Pancreas (tissue), 10 donors: ENCODE measurements at regions not wholly inside any gene's neighbourhood (a gene's known extent, or its start where the extent isn't known, plus 50 kb on each side); places are given as distances from the start of the nearest gene placed in this dataset.

Experiments
- ATAC-seq, 4 donors: fragments of 200-7000 bp; cut with Tn5 transposase; one replicate each; pipeline versions ENCODE4 v1.8.0 to v1.9.1; 2020; ENCODE audit warnings: mild to moderate bottlenecking in 4 of 4, moderate library complexity in 4 of 4
- DNase-seq, 6 donors: peaks; one replicate each; pipeline ENCODE4 v3.0.0-alpha.2; 2020
- FAIRE-seq: peaks from 2 replicates; lab custom pipeline; 2012; peaks lifted over from hg19 to GRCh38; lab: Jason Lieb, UNC
- H3K27ac ChIP-seq, 4 donors: fragments of 200-600 bp; sonication (generic); 1 replicate in 3 of 4; 2 replicates in 1 of 4; pipeline versions ENCODE4 v1.5.0 to v1.8.0; 2020
- H3K27me3 ChIP-seq, 4 donors: fragments of 200-600 bp; one replicate each; pipeline ENCODE4 v1.8.0; 2021
- H3K36me3 ChIP-seq, 3 donors: fragments of 200-600 bp; sonication (generic) in 1 of 3; one replicate each; pipeline versions ENCODE4 v1.5.0 to v1.8.0; 2020 to 2021
- H3K4me1 ChIP-seq, 3 donors: fragments of 200-600 bp; one replicate each; pipeline ENCODE4 v1.8.0; 2021
- H3K4me3 ChIP-seq, 4 donors: fragments of 200-600 bp; sonication (generic) in 2 of 4; one replicate each; pipeline versions ENCODE4 v1.5.0 to v1.8.0; 2020 to 2021
- H3K9me3 ChIP-seq, 4 donors: fragments of 200-600 bp; one replicate each; pipeline ENCODE4 v1.8.0; 2021
- WGBS, 2 donors: extraction: QIAGEN DNeasy Blood & Tissue Kit; methylation state at CpG; one replicate each; pipeline ENCODE4 v1.1.7; 2013; 5-methylcytosine and 5-hydroxymethylcytosine counted together
- intact Hi-C, 3 donors: fragments of 100-400 bp; cut with DNase I; formaldehyde crosslinking; loops; one replicate each; pipeline versions ENCODE4 v1.11.1 to v1.14.2; 2022
- TF ChIP-seq, protein P1 (sequence below), 4 donors: fragments of 200-600 bp; sonication (generic) in 3 of 4; IDR thresholded peaks; one replicate each; pipeline versions ENCODE4 v1.5.0 to v1.8.0; 2021; ENCODE audit warnings: antibody characterized with exemption in 4 of 4
- donor health status: healthy with polysubstance abuse.
- donor health status: DM: no; HTN: no; CAD: no; lungs with moderate emphysema.
- donor health status: DM: no; HTN: no; CAD: no.
- donor health status: control.
- donor health status: control.
- donor health status: Bipolar disorder and iron deficiency.
- donor health status: DM: yes; HTN: yes; CAD: no.
- donor health status: DM: no; HTN: no; CAD: no.
- donor health status: DM: no; HTN: no; CAD: no.
- donor health status: DM: yes; HTN: yes; CAD: no.

DNA sequence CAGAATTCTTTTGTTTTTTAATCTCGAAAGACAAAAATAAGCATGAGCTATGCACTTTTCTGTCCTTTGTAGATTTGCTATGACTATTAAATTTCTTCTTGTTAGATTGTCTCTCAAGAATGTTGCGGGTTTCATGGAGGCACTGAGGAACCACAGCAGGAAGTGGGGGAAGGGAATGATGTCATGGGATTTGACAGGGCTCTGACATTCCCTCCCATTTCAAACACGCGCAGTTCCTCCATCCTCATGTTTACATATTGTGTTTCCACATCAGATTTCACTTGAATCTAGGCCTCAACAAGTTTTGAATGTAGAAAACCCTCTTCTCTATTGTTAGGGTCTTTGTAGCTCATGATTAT, 154.8 kb downstream of the PALM2AKAP2 start:
- TF ChIP-seq, protein P1, sequence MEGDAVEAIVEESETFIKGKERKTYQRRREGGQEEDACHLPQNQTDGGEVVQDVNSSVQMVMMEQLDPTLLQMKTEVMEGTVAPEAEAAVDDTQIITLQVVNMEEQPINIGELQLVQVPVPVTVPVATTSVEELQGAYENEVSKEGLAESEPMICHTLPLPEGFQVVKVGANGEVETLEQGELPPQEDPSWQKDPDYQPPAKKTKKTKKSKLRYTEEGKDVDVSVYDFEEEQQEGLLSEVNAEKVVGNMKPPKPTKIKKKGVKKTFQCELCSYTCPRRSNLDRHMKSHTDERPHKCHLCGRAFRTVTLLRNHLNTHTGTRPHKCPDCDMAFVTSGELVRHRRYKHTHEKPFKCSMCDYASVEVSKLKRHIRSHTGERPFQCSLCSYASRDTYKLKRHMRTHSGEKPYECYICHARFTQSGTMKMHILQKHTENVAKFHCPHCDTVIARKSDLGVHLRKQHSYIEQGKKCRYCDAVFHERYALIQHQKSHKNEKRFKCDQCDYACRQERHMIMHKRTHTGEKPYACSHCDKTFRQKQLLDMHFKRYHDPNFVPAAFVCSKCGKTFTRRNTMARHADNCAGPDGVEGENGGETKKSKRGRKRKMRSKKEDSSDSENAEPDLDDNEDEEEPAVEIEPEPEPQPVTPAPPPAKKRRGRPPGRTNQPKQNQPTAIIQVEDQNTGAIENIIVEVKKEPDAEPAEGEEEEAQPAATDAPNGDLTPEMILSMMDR (IDR thresholded peaks at IDR 0.05), result no peak
- H3K36me3 ChIP-seq, result no peaks in the 10 kb centered on the region
- H3K4me3 ChIP-seq, result no peak overlapping the region
- H3K27me3 ChIP-seq, result no peaks in the 10 kb centered on the region
- H3K4me1 ChIP-seq, result peaks cover 0 to under 1% (median 0%) of the 10 kb centered on the region in 3 donors
- FAIRE-seq, result no peak
- intact Hi-C loops, result no loop called here
- H3K27ac ChIP-seq, result no peak overlapping the region
- 80 to 85% methylated on average over 4 of the region's 4 CpGs for WGBS, 2 donors
- peak in 1 of 4 donors; percentile 38 for ATAC-seq
- H3K9me3 ChIP-seq, result no peaks in the 10 kb centered on the region
- DNase-seq, result no peak

DNA sequence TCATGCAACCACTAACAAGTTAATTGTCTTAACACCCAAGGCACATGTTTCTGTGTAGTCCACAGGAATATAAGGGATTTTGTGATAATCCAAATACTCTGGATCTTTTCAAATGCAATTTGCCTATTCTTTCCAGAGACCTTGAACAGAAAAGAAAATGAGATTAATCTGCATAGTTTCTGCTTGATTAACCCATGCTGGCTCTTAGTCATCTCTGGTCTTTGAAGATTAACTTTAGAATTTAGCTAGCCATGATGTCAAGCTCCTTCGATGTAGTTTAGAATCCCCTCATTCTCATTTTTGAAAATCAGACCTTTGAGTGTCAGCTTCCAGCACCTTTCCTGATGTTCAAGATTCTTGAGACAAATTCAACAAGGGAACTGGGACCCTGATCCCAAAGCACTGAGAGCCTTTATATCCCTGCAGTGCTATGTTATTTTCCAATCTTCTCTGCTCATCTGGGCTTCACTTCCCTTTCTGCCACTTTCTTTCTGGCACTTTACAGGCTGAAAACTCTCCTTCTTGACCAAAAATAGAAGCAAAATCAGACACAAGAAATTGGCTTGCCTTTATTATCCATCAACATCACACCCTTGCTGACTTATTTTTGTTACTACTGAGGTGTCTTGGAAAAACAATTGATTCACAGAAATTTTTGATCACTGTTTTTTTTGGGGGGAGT, 155.5 kb downstream of the PALM2AKAP2 start:
- Histone ChIP-seq H3K27ac (no peak overlapping the region), H3K4me1 (peaks cover 0 to 6% (median 0%) of the 10 kb centered on the region in 3 donors), H3K36me3 (no peaks in the 10 kb centered on the region), H3K9me3 (no peaks in the 10 kb centered on the region), H3K27me3 (no peaks in the 10 kb centered on the region), H3K4me3 (no peak overlapping the region)
- ATAC-seq, result no peak
- DNase-seq, result no peak
- TF ChIP-seq, protein P1 (IDR thresholded peaks at IDR 0.05), result no peak
- no peak for FAIRE-seq
- intact Hi-C loops, result no loop called here
- 90 to 96% methylated on average over 1 of the region's 1 CpG for WGBS, 2 donors

DNA sequence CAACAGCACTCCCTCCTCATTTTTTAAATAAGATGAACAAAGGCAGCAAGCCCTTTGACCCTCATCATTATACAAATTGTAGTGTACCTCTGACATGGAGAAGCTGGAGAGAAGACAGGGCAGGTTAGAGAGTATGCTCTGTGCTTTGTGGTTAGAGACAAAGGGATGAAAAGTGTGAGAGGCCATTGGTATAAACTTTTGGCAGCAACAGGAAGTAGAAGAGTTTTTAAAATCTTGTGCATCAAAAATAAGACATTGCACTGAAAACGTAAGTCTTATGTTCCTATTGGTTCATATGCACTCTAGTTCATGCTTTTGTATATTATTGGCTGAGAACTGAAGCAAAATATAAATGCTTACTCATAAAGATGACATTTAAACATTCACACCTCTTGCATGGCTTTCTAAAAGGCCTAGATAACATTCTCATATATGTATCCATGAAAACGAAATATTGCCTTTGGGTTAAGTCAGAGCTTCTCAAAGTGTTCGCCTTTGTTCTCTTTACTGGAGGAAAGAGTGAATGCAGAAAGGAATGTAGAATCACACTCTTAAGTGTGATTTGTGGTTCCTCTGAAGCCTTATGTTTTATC, 158.0 kb downstream of the PALM2AKAP2 start:
- no peak overlapping the region for H3K27ac ChIP-seq
- WGBS, 2 donors, result 83 to 84% methylated on average over 3 of the region's 3 CpGs
- no peak for FAIRE-seq
- H3K9me3 ChIP-seq, result no peaks in the 10 kb centered on the region
- no peaks in the 10 kb centered on the region for H3K27me3 ChIP-seq
- DNase-seq, result no peak
- peaks cover 0 to 6% (median 0%) of the 10 kb centered on the region in 3 donors for H3K4me1 ChIP-seq
- H3K4me3 ChIP-seq, result no peak overlapping the region
- TF ChIP-seq, protein P1 (IDR thresholded peaks at IDR 0.05), result no peak
- intact Hi-C loops, result no loop called here
- H3K36me3 ChIP-seq, result no peaks in the 10 kb centered on the region
- no peak for ATAC-seq

DNA sequence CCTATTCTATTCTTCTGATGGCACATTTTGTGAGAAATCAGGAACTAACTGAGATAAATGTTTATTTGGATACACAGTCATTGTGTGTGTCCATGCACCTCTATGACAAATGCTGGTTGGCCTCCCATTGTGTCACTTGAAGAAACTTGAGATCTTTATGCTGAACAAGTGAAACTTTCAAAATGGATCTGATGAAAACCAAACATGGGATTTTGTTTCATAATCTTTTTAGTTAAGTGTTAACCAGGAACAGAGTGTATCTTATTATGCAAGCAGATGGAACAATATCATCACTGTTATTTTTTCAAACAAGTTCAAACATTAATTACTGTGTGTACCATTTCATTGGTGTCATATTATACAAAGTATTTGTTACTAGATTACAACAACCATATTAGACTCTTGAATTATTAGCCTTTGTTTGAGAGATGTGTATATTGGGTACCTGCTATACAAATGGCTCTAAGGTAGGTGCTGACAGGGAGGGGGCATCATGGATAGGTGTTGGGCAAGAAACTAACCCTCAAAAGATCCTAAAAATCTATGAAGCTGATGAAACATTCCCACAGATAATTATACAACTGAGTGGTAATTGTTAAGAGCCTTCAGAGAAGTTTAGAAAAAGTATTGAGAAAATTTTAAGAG, 159.8 kb downstream of the PALM2AKAP2 start:
- Histone ChIP-seq H3K4me3 (no peak overlapping the region), H3K27me3 (no peaks in the 10 kb centered on the region), H3K4me1 (peaks cover 0 to 6% (median 0%) of the 10 kb centered on the region in 3 donors), H3K27ac (no peak overlapping the region), H3K9me3 (no peaks in the 10 kb centered on the region), H3K36me3 (no peaks in the 10 kb centered on the region)
- DNase-seq (no peak), FAIRE-seq (no peak), ATAC-seq (peak in 1 of 4 donors; percentile 37)
- TF ChIP-seq, protein P1 (IDR thresholded peaks at IDR 0.05), result no peak
- intact Hi-C loops, result no loop called here

DNA sequence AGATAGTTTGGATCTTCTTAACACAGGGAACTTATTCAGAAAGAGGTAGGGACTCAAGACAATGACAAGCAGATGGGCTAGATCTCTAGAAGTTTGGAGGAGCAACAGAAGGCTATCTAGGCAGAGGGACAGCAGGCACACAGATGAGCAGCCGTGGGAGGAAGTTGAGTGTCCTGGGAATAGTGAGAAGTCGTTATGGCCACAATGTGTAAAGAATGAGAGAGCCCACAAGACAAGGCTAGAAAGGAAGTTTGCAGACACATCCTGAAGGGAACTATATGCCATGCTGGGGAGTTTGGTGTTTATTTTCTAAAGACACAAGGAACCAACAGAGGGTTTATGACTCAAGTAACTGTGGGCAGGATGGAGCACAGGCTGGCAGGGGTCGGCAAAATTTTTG, 160.6 kb downstream of the PALM2AKAP2 start:
- Histone ChIP-seq H3K9me3 (no peaks in the 10 kb centered on the region), H3K27me3 (no peaks in the 10 kb centered on the region), H3K4me1 (peaks cover 0 to 6% (median 0%) of the 10 kb centered on the region in 3 donors), H3K4me3 (no peak overlapping the region), H3K27ac (no peak overlapping the region), H3K36me3 (no peaks in the 10 kb centered on the region)
- ATAC-seq, result no peak
- WGBS, 2 donors, result 69 to 83% methylated on average over 3 of the region's 3 CpGs
- intact Hi-C loops, result no loop called here
- no peak for FAIRE-seq
- no peak for DNase-seq
- TF ChIP-seq, protein P1 (IDR thresholded peaks at IDR 0.05), result no peak
